HG03097 (cell line): ENCODE measurements at regions not wholly inside any gene's neighbourhood (a gene's known extent, or its start where the extent isn't known, plus 50 kb on each side); places are given as distances from the start of the nearest gene placed in this dataset.
"Not testable (repeated sequence)": the region's sequence is repeated elsewhere in the genome, so short reads cannot be mapped to it uniquely, and the experiment has no call there.

Source experiments
- ATAC-seq: cut with Tn5 transposase; IDR thresholded peaks from one replicate; pipeline ENCODE4 v1.9.1; 2021; ENCODE audit not compliant: unreplicated experiment, low FRiP score

GRCh38 chr3:124132813-124133212 is 140.9 kb upstream of the ROPN1 start:
- ATAC-seq: no peak

GRCh38 chr3:124133366-124133940 is 141.5 kb upstream of the ROPN1 start:
- no peak for ATAC-seq

GRCh38 chr3:124137216-124137615 is 145.3 kb upstream of the ROPN1 start:
- no peak for ATAC-seq

- ATAC-seq: no peak
These were observed 146.2 kb upstream of the ROPN1 start for GRCh38 chr3:124138148-124138547.

GRCh38 chr3:124140746-124141145 is 148.8 kb upstream of the ROPN1 start:
- no peak for ATAC-seq

GRCh38 chr3:124142389-124142970 is 150.6 kb upstream of the ROPN1 start:
- no peak for ATAC-seq

GRCh38 chr3:124143047-124143446 is 151.1 kb upstream of the ROPN1 start:
- ATAC-seq: no peak

GRCh38 chr3:124144035-124144814 is 152.3 kb upstream of the ROPN1 start:
- no peak for ATAC-seq

GRCh38 chr3:124147429-124147828 is 155.5 kb upstream of the ROPN1 start:
- no peak for ATAC-seq

GRCh38 chr3:124147946-124148345 is 156.0 kb upstream of the ROPN1 start:
- ATAC-seq: no peak

GRCh38 chr3:124149081-124149480 is 157.2 kb upstream of the ROPN1 start:
- ATAC-seq: no peak

GRCh38 chr3:124149771-124150170 is 157.8 kb upstream of the ROPN1 start:
- ATAC-seq: no peak

GRCh38 chr3:124152891-124153290 is 161.0 kb upstream of the ROPN1 start:
- ATAC-seq: not testable (repeated sequence)

- ATAC-seq: no peak
These were observed 165.2 kb upstream of the ROPN1 start for GRCh38 chr3:124156866-124157712.

GRCh38 chr3:124157748-124158147 is 165.8 kb upstream of the ROPN1 start:
- ATAC-seq: no peak

- no peak for ATAC-seq
These were observed 166.4 kb upstream of the ROPN1 start for GRCh38 chr3:124158168-124158881.

GRCh38 chr3:124161448-124161847 is 169.5 kb upstream of the ROPN1 start:
- ATAC-seq: no peak

- ATAC-seq: no peak
These were observed 171.8 kb upstream of the ROPN1 start for GRCh38 chr3:124163689-124164088.

- ATAC-seq: no peak
These were observed 176.3 kb upstream of the ROPN1 start for GRCh38 chr3:124168271-124168670.

- ATAC-seq: no peak
These were observed 180.4 kb upstream of the ROPN1 start for GRCh38 chr3:124172283-124172682.
